Tibial artery (tissue), 4 donors: ENCODE measurements at regions not wholly inside any gene's neighbourhood (a gene's known extent, or its start where the extent isn't known, plus 50 kb on each side); places are given as distances from the start of the nearest gene placed in this dataset.

ENCODE experiments used
- DNase-seq, 2 donors: peaks; one replicate each; pipeline ENCODE4 v3.0.0-alpha.2; 2019
- H3K27ac ChIP-seq, 2 donors: fragments of 200-600 bp; sonication (generic) in 1 of 2; 1 replicate in 1 of 2; 2 replicates in 1 of 2; pipeline ENCODE4 v1.5.1; 2018 to 2019; ENCODE audit warnings: mild to moderate bottlenecking in 1 of 2
- H3K27me3 ChIP-seq, 2 donors: fragments of 200-600 bp; sonication (generic) in 1 of 2; one replicate each; pipeline versions ENCODE4 v1.5.1 to v1.6.0; 2016 to 2019
- H3K36me3 ChIP-seq, 3 donors: fragments of 200-600 bp; sonication (generic) in 2 of 3; one replicate each; pipeline ENCODE4 v1.5.1; 2016 to 2019; ENCODE audit warnings: mild to moderate bottlenecking in 2 of 3
- H3K4me1 ChIP-seq, 4 donors: fragments of 200-600 bp; sonication (generic) in 2 of 4; 1 replicate in 3 of 4; 2 replicates in 1 of 4; pipeline ENCODE4 v1.5.1; 2016 to 2019
- H3K4me3 ChIP-seq, 2 donors: fragments of 200-600 bp; sonication (generic) in 1 of 2; 1 replicate in 1 of 2; 2 replicates in 1 of 2; pipeline ENCODE4 v1.5.1; 2018 to 2019; ENCODE audit warnings: mild to moderate bottlenecking in 2 of 2
- H3K9me3 ChIP-seq, 3 donors: fragments of 200-600 bp; sonication (generic) in 1 of 3; one replicate each; pipeline ENCODE4 v1.5.1; 2016 to 2019
- intact Hi-C: fragments of 100-400 bp; cut with DNase I; formaldehyde crosslinking; loops from one replicate; pipeline ENCODE4 v1.15.0; 2023; ENCODE audit warnings: low total_unique reads
- TF ChIP-seq, protein P1 (sequence below), 2 experiments: fragments of 200-600 bp in 1 of 2; fragments of 450-650 bp in 1 of 2; IDR thresholded peaks; one replicate each; pipeline ENCODE4 v1.5.1; 2017 to 2019; ENCODE audit warnings: antibody characterized with exemption in 2 of 2, mild to moderate bottlenecking in 1 of 2, moderate library complexity in 1 of 2

DNA sequence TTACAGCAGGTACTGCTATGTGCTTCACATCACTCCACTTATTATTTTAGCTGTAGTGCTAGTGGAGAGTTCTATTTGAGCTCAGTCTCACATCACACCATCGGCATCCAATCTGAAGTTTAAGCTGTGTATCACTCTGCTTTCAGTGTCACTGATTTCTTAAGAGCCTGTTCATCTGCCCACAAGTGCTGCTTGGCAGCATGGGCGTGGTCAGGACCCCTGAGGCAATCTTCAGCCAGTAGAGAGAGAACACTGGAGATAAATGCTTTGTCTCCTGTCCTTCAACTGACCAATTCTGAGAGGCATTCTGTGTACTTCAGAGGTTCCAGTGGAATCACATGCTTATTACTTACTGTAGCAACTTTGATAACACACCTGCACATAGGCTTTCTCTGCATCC lies 728.8 kb downstream of the RPS29 start:
- no peaks in the 10 kb centered on the region for H3K27me3 ChIP-seq
- H3K27ac ChIP-seq, result no peak overlapping the region
- no peaks in the 10 kb centered on the region for H3K9me3 ChIP-seq
- no peak overlapping the region for H3K4me3 ChIP-seq
- DNase-seq, result no peak
- H3K4me1 ChIP-seq, result no peaks in the 10 kb centered on the region
- no peaks in the 10 kb centered on the region for H3K36me3 ChIP-seq
- intact Hi-C loops, result no loop called here
- TF ChIP-seq, protein P1, sequence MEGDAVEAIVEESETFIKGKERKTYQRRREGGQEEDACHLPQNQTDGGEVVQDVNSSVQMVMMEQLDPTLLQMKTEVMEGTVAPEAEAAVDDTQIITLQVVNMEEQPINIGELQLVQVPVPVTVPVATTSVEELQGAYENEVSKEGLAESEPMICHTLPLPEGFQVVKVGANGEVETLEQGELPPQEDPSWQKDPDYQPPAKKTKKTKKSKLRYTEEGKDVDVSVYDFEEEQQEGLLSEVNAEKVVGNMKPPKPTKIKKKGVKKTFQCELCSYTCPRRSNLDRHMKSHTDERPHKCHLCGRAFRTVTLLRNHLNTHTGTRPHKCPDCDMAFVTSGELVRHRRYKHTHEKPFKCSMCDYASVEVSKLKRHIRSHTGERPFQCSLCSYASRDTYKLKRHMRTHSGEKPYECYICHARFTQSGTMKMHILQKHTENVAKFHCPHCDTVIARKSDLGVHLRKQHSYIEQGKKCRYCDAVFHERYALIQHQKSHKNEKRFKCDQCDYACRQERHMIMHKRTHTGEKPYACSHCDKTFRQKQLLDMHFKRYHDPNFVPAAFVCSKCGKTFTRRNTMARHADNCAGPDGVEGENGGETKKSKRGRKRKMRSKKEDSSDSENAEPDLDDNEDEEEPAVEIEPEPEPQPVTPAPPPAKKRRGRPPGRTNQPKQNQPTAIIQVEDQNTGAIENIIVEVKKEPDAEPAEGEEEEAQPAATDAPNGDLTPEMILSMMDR (IDR thresholded peaks at IDR 0.05), result no peak

DNA sequence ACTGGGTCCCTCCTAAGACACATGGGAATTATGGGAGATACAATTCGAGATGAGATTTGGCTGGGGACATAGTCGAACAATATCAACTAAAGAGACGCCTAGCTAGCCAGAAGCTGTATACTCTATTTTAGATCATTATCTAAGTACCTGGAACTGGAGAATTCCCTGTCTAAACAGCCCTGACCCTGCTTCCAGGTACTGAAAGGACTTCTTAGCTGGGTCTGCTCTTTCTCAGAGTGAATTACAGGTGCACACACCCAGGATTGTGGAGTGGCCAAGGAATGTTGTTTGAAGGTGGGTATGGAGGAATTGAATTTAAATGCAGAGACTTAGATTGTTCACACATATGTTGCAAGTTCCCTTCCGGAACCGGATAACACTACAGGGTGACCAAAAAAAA lies 733.0 kb downstream of the RPS29 start:
- intact Hi-C loops, result no loop called here

DNA sequence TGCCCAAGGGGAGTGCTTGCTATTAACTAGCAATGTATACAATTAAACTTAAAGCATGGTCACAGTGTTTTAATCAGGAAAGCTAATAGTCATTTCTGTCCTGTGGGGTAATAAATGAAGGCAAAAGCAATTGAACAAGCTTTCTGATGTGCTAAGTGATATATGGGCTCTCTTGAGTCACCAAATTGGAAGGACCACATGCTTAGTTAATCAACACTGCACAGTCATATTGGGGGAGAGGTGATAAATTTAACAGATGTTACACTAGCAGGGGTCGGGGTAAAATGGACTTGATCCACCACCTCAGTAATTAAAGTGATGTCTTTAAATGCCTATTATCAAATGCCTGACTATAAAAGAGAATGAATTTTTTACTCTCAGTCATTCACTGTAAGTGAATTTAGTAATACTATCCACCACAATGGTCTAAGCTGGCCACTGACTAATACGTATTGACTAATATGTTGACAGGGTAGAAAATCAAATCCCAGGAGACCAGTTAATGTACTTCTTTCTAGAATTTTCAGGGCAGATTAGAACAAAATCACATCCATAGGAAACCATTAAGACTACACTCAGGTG lies 736.3 kb downstream of the RPS29 start:
- Histone ChIP-seq H3K9me3 (no peaks in the 10 kb centered on the region), H3K27ac (no peak overlapping the region), H3K4me3 (no peak overlapping the region), H3K27me3 (no peaks in the 10 kb centered on the region), H3K36me3 (no peaks in the 10 kb centered on the region), H3K4me1 (no peaks in the 10 kb centered on the region)
- DNase-seq, result no peak
- TF ChIP-seq, protein P1 (IDR thresholded peaks at IDR 0.05), result no peak
- intact Hi-C loops, result no loop called here

More for the DNA sequence above, 733.0 kb downstream of the RPS29 start:
- no peaks in the 10 kb centered on the region for H3K9me3 ChIP-seq
- no peak overlapping the region for H3K4me3 ChIP-seq
- H3K27me3 ChIP-seq, result no peaks in the 10 kb centered on the region
- H3K4me1 ChIP-seq, result no peaks in the 10 kb centered on the region
- no peak for DNase-seq
- TF ChIP-seq, protein P1 (IDR thresholded peaks at IDR 0.05), result no peak
- no peaks in the 10 kb centered on the region for H3K36me3 ChIP-seq
- no peak overlapping the region for H3K27ac ChIP-seq

DNA sequence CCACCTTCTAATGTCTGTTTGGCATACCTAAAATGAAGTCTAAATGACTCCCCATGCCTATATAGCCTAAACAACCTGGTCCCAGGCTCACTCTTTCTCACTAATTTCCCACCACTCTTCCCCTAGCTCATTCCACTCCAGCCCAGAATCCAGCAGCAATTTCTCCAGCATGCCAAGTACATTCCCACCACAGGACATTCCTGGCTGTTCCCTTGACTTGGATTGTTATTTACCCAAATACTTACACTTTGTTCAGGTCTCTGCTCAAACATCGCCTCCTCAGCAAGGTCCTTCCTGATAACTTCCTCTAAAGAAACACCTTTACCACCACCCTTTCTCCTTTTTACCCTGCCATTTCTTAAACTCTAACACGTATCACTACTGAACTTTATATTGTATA lies 743.4 kb downstream of the RPS29 start:
- no peaks in the 10 kb centered on the region for H3K36me3 ChIP-seq
- H3K4me1 ChIP-seq, result no peaks in the 10 kb centered on the region
- TF ChIP-seq, protein P1 (IDR thresholded peaks at IDR 0.05), result no peak
- DNase-seq, result no peak
- H3K27ac ChIP-seq, result no peak overlapping the region
- intact Hi-C loops, result no loop called here
- no peak overlapping the region for H3K4me3 ChIP-seq
- H3K9me3 ChIP-seq, result no peaks in the 10 kb centered on the region
- H3K27me3 ChIP-seq, result no peaks in the 10 kb centered on the region

DNA sequence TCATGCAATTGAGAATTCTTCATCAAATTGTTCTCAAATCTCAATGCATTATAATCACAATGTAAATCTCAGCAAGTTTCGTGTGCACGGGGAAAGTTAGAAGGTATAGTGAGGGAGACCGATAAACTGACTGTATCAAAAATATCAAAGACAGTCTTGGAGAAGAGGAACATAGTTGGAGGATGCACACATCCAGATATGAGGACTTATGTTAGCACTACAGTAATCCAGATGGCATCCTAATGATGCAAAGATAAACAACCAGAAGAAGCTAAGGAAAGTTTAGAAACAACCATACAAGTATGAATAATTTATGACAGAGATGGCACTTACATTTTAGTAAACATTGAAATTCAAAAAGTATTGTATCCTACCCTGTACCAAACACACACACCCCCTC lies 760.1 kb downstream of the RPS29 start:
- no peak overlapping the region for H3K4me3 ChIP-seq
- intact Hi-C loops, result no loop called here
- no peaks in the 10 kb centered on the region for H3K4me1 ChIP-seq
- no peaks in the 10 kb centered on the region for H3K27me3 ChIP-seq
- H3K36me3 ChIP-seq, result no peaks in the 10 kb centered on the region
- no peak overlapping the region for H3K27ac ChIP-seq
- DNase-seq, result no peak
- TF ChIP-seq, protein P1 (IDR thresholded peaks at IDR 0.05), result no peak
- H3K9me3 ChIP-seq, result no peaks in the 10 kb centered on the region

DNA sequence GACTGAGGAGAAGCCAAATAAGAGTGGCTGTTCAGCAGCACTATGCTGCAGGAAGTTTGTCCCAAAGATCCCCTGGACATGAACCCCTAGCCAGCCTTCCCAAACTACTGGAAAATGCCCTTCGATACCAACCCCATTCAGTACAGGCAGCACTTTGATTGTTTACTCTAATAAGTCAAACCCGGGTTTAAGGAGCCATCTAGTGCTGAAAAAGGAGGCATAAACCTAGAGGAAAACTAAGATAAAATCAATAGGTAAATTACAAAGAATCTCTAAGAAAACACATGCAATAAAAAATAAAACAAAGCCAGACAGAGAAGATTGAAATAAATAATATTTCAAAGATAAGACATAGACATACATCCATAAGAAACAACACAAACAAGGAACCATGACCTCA lies 771.6 kb downstream of the RPS29 start:
- intact Hi-C loops, result no loop called here
- H3K4me1 ChIP-seq, result no peaks in the 10 kb centered on the region
- no peak for DNase-seq
- H3K9me3 ChIP-seq, result no peaks in the 10 kb centered on the region
- H3K27ac ChIP-seq, result no peak overlapping the region
- no peak overlapping the region for H3K4me3 ChIP-seq
- TF ChIP-seq, protein P1 (IDR thresholded peaks at IDR 0.05), result no peak
- no peaks in the 10 kb centered on the region for H3K27me3 ChIP-seq
- no peaks in the 10 kb centered on the region for H3K36me3 ChIP-seq
